Germinal center (tissue), 1 donor: ENCODE measurements at regions not wholly inside any gene's neighbourhood (a gene's known extent, or its start where the extent isn't known, plus 50 kb on each side); places are given as distances from the start of the nearest gene placed in this dataset.
"Not testable (repeated sequence)": the region's sequence is repeated elsewhere in the genome, so short reads cannot be mapped to it uniquely, and the experiment has no call there.

ENCODE experiments used
- DNase-seq: peaks from one replicate; pipeline ENCODE4 v3.0.0; 2012; ENCODE audit warnings: mixed read lengths, low spot score

- no peak for DNase-seq
Observed at GRCh38 chr14:34300330-34300729, 161.7 kb downstream of the SPTSSA start.

GRCh38 chr14:34299360-34299759 is 162.7 kb downstream of the SPTSSA start:
- DNase-seq: no peak

DNA sequence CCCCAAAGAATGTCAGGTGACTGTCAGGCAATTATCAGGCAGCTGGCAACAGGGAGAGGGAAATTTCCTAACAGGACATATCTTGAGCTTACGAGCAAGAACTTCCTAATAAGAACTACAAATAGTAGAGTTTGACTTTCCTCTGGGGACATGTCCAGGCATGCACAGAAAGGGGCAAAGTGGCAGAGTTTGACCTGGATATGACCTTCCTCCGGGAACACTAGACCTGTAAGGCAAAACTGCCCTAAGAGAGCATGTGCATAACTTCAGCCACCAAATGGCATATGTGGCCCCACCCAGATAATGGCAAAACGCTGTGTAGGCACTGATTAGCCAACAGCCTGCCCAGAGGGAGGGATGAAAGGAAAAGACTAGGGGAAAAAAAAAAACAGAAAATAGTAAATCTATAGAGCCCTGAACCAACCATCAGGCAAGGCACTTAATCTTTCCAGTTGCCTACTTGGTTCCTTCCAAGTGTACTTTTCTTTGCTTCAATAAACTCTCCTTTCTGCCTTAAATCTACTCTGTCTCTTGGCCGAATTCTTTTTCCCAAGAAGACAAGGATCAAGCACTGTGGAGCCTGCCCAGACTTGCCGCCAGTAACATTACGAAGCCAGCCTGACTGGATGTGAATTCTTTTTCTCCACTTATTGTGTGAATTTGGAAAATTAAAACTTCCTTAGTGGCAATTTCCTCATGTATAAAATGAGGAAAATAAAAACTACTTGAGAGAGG is 164.1 kb downstream of the SPTSSA start:
- DNase-seq: no peak

DNA sequence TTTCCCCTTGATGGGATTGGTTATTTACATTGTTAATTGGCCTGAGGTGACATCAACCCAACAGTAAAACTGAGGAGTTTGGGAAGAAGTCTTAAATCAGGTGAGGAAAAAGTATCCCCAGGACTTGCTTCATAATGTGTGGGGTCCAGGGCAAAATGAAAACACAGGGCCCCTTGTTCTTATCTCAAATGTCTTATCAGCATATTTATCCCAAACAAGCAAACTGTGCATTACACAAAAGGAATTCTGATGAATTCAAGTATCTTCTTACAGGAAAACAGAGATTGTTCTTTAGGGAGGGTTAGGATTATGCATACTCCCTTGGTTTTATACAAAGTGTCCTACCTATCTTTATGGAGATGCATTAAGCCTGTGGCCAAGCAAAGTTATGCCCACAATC is 178.4 kb downstream of the SPTSSA start:
- DNase-seq: no peak

GRCh38 chr14:34277191-34277590 is 184.8 kb downstream of the SPTSSA start:
- DNase-seq: no peak

GRCh38 chr14:34275530-34275929 is 186.5 kb downstream of the SPTSSA start:
- no peak for DNase-seq

DNA sequence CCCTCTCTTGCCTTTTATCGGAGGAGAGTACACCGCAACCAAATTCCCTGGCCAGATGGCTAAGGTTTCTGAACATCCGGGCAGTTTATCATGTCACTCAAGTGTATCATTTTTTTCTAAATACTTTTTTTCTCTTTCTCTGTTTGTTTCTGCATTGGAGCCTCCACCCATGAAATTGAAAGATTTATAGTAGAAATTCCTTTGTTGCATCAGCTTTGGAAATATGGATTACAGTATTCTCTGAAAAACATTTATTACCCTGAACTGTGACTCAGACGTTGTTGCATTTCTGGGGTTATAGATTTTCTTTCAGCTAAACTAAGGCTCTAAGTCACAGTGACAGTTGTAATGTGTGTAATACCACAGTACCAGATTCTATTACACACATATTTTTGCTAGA is 187.0 kb downstream of the SPTSSA start:
- no peak for DNase-seq

DNA sequence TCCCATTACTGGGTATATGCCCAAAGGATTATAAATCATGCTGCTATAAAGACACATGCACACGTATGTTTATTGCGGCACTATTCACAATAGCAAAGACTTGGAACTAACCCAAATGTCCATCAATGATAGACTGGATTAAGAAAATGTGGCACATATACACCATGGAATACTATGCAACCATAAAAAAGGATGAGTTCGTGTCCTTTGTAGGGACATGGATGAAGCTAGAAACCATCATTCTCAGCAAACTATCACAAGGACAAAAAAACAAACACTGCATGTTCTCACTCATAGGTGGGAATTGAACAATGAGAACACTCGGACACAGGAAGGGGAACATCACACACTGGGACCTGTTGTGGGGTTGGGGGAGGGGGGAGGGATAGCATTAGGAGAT is 188.3 kb downstream of the SPTSSA start:
- DNase-seq: not testable (repeated sequence)

DNA sequence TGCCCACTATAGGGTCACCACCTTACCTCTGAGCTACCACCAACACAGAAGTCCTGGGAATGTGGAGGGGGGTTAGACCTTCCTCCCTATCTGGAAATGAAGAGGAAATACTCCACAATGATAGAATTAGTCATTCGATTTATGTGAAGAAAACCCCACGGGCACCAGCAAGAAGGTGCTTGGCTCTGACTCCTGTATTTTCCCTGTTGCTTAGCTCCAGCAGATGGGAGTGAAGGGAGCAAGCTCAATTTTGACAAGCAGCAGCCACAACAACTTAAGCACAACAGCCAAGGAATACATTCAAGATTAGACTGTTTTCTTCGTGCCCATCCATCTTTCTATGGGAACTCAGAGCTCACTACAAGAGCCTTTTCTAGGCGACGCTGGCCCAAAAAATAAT is 191.7 kb downstream of the SPTSSA start:
- DNase-seq: no peak

DNA sequence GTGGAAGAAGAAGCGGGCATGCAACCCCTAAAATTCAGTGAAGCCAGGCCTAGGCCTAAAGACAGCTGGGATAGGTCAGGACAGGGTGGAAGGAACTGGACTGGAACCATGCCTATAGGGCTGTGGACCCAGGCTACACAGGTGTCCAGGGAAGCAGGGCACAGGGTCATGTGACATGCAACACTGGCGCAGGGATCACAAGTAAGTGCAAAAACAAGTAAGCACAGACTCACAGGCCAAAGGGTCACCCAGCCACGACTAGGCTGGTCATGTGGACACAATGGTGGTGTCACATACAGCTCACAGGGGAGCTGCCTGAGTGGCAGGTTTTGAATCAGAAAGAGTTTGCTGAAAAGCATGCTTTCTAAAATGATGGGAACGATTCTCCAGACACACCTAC is 195.7 kb downstream of the SPTSSA start:
- no peak for DNase-seq

GRCh38 chr14:34262127-34262910 is 199.7 kb downstream of the SPTSSA start:
- no peak for DNase-seq

DNA sequence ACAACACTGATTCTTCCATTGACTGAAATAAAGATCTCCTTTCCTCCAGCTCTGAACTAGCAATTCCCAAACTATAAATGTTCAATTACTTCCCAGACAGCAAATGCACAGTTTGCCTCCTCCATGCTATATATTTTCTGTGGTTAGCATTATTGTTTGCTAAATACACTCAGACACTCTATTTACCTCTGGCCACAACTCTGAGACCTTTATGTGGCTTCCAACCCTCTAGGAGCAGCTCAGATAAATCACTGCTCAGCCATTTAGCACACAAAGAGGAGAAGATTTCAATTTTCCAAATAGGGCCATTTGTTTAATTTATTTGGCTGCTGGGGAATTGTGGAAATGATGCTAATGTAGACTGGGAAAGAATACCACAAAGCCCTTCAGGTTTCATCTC is 202.0 kb downstream of the SPTSSA start:
- DNase-seq: no peak

DNA sequence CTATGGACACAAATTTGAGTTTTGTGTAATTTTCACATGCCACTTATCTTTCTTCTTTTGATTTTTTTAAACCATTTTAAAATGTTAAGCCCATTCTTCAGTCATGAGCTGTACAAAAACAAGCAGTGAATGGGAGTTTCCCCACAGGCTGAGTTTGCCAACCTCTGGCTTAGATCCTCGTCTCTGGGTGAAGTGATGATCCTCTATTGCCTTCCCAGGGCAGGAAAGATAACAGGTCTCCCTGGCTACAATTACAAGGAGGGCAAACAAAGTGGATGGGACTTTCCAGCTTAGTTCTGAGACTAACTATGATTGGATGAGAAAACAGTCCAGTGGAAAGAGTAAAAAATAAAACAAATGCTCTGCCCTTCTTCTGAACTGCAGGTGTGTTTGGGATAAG is 203.7 kb downstream of the SPTSSA start:
- no peak for DNase-seq

DNA sequence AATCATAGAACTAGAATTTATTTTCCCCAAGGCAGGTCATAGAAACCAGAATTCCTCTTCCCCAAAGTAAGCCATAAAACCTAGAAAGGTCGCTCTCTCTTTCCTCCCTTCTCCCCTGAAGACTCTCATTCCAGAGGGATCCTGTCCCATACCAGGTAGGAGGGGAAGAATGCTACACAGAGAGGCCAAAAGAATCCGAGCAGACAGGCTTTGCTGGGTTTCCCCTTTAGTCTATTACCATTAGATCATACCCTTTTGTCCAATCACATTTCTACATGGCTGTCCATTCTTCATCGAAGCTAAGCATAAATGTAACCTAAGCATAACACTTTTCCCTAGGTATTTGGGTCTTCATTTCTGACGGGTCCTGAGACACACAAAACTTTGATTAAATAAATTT is 204.5 kb downstream of the SPTSSA start:
- DNase-seq: no peak

DNA sequence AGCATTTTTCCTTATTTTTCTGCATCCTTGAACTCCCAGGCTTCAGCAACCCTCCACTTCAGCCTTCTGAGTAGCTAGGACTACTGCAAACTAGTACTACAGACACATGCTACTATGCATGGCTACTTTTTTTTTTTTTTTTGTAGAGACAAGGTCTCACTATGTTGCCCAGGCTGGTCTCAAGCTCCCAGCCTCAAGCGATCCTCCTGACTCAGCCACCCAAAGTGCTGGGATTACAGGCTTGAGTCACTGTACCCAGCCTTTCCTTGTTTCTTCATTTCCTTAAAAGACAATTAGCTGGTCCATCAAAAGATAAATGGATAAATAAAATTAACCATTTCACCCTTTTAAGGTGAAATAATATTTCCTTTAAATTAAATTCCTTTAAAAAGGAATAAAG is 205.8 kb downstream of the SPTSSA start:
- DNase-seq: no peak

DNA sequence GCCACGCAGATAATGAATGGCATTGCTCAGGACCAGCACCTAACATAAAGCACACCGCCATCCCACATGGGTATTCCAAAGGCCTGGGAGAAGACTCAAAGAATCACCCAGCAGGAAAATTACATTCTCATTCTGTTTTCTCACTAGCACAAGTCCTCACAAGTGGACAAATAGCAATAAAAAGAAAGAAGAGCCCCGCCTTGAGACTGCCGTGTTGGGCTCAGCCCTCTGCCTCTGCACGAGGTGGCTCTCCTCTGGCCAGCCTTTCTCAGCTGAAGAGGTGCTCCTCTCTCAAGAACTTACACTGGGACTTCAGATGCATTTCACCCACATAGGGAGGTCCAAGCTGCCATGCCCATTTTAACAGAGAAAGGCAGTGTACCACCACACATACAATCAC is 207.5 kb downstream of the SPTSSA start:
- no peak for DNase-seq

GRCh38 chr14:34254031-34254430 is 208.0 kb downstream of the SPTSSA start:
- DNase-seq: no peak

DNA sequence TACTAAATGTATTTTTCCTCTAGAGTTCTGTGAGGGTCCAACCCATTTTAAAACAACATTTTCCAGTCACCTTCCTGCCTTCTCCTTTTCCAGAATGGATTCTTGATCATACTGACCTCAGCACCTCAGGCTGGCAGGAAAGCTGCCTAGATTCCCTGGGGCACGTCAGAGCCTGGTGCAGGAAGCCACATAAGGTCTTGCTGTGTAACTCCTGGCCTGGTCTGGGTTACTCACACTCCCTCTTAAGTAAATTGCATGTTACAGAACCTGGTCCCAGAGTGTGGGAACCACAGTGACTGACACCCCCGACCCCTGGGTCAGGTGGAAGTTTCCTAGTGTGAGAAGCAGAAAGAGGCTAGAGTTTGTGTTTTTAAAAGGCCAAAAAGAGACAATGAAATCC is 209.8 kb downstream of the SPTSSA start:
- DNase-seq: no peak

- DNase-seq: no peak
Observed at GRCh38 chr14:34251662-34252061, 210.4 kb downstream of the SPTSSA start.

- no peak for DNase-seq
Observed at GRCh38 chr14:34250959-34251358, 211.1 kb downstream of the SPTSSA start.

DNA sequence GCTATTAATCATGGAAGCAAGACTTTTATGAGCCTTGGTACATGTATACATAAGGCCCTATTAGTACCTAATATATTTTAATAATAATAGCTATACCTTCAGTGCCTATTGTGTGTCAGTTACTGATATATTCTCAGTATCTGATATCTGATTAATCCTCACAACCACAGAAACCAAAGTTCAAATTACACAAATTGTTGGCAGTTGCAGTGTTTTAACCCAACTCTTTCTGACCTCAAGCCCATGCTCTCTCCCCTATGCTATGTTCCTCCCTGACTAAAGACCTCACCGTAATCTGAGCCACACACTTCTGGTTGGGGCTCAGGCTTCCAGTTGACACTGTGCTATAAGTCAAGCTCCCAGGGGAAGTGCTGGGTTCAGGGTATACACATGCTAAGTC is 214.4 kb downstream of the SPTSSA start:
- DNase-seq: no peak

DNA sequence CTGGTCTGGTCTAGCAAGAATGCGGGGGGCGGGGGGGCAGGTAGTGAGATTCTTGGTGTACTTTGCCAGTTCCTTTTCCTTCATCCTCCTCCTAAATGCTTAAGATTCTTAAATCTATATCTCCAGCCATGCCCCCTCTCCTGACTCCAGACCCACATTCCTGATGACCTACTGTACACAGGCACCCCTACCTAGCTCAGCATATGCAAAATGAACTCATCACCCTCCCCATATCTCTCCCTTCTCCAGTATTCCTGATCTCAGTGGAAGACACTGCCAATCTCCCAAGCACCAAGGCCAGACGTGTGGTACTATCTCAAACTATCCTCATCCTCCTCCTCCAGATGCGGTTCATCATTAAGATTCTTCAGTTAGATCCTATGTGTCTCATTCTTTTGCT is 215.8 kb downstream of the SPTSSA start:
- DNase-seq: no peak

GRCh38 chr14:34243401-34243800 is 218.6 kb downstream of the SPTSSA start:
- DNase-seq: no peak

GRCh38 chr14:34243001-34243400 is 219.0 kb downstream of the SPTSSA start:
- DNase-seq: no peak
